ENCODE measurements at regions not wholly inside any gene's neighbourhood (a gene's known extent, or its start where the extent isn't known, plus 50 kb on each side); places are given as distances from the start of the nearest gene placed in this dataset.

DNA sequence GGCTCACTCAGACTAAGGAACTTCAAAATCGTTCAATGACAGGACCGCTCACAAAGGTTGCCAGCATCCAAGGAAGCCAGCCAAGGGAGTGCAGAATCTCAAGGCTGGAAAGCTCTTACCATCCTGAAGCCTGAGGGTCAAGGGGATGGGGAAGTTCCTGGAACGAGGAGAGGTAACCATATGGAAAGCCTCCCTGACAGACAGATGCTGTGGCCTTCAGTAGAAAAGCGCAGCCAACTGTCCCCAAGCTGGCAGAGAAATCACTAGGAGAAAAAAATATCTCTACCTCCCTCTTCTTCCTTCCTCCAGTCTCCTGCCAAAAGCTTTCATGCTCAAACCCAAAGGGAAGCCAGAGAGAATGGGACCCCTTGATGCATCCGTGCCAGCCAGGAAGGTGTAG is 90.5 kb upstream of the RANBP3L start:
- DNase-seq (ENCODE audit: low read depth in 1 of 2, low spot score in 1 of 2): no peak
- Histone ChIP-seq H3K27ac (replicated peaks) (no peak overlapping the region), H3K4me3 (replicated peaks; ENCODE audit: insufficient read depth, low read length) (no peak overlapping the region), H3K27me3 (ENCODE audit: insufficient read depth, poor library complexity, severe bottlenecking) (no peaks in the 10 kb centered on the region)
- TF ChIP-seq POLR2AphosphoS5 (IDR thresholded peaks at IDR 0.05; ENCODE audit: low read depth) (no peak), CTCF (IDR thresholded peaks at IDR 0.05; ENCODE audit: insufficient read depth, low read length) (no peak)
- TF ChIP-seq, protein P1, sequence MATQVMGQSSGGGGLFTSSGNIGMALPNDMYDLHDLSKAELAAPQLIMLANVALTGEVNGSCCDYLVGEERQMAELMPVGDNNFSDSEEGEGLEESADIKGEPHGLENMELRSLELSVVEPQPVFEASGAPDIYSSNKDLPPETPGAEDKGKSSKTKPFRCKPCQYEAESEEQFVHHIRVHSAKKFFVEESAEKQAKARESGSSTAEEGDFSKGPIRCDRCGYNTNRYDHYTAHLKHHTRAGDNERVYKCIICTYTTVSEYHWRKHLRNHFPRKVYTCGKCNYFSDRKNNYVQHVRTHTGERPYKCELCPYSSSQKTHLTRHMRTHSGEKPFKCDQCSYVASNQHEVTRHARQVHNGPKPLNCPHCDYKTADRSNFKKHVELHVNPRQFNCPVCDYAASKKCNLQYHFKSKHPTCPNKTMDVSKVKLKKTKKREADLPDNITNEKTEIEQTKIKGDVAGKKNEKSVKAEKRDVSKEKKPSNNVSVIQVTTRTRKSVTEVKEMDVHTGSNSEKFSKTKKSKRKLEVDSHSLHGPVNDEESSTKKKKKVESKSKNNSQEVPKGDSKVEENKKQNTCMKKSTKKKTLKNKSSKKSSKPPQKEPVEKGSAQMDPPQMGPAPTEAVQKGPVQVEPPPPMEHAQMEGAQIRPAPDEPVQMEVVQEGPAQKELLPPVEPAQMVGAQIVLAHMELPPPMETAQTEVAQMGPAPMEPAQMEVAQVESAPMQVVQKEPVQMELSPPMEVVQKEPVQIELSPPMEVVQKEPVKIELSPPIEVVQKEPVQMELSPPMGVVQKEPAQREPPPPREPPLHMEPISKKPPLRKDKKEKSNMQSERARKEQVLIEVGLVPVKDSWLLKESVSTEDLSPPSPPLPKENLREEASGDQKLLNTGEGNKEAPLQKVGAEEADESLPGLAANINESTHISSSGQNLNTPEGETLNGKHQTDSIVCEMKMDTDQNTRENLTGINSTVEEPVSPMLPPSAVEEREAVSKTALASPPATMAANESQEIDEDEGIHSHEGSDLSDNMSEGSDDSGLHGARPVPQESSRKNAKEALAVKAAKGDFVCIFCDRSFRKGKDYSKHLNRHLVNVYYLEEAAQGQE (IDR thresholded peaks at IDR 0.05; ENCODE audit: insufficient replicate concordance, low read depth): no peak

- no peak for TF ChIP-seq CTCF (IDR thresholded peaks at IDR 0.05; ENCODE audit: insufficient read depth, low read length)
- TF ChIP-seq, protein P1 (IDR thresholded peaks at IDR 0.05; ENCODE audit: insufficient replicate concordance, low read depth): no peak
- TF ChIP-seq SPI1 (IDR thresholded peaks at IDR 0.05; ENCODE audit: borderline replicate concordance, low read depth): no peak
- TF ChIP-seq GABPA (IDR thresholded peaks at IDR 0.05; ENCODE audit: low read depth): no peak
- no peak for TF ChIP-seq POLR2AphosphoS5 (IDR thresholded peaks at IDR 0.05; ENCODE audit: low read depth)
- Histone ChIP-seq H3K27ac (replicated peaks) (no peak overlapping the region), H3K27me3 (ENCODE audit: insufficient read depth, poor library complexity, severe bottlenecking) (no peaks in the 10 kb centered on the region), H3K4me3 (replicated peaks; ENCODE audit: insufficient read depth, low read length) (no peak overlapping the region)
- no peak for DNase-seq (ENCODE audit: low read depth in 1 of 2, low spot score in 1 of 2)
These were observed 91.1 kb upstream of the RANBP3L start for GRCh38 chr5:36392818-36393217.

GRCh38 chr5:36393656-36394428 is 92.1 kb upstream of the RANBP3L start:
- no peak for DNase-seq (ENCODE audit: low read depth in 1 of 2, low spot score in 1 of 2)
- no peak overlapping the region for H3K27ac ChIP-seq (replicated peaks)
- TF ChIP-seq SPI1 (IDR thresholded peaks at IDR 0.05; ENCODE audit: borderline replicate concordance, low read depth): no peak
- TF ChIP-seq POLR2AphosphoS5 (IDR thresholded peaks at IDR 0.05; ENCODE audit: low read depth): no peak
- no peak for TF ChIP-seq GABPA (IDR thresholded peaks at IDR 0.05; ENCODE audit: low read depth)
- TF ChIP-seq, protein P1 (IDR thresholded peaks at IDR 0.05; ENCODE audit: insufficient replicate concordance, low read depth): no peak
- TF ChIP-seq CTCF (IDR thresholded peaks at IDR 0.05; ENCODE audit: insufficient read depth, low read length): no peak
- H3K27me3 ChIP-seq (ENCODE audit: insufficient read depth, poor library complexity, severe bottlenecking): no peaks in the 10 kb centered on the region
- H3K4me3 ChIP-seq (replicated peaks; ENCODE audit: insufficient read depth, low read length): no peak overlapping the region

All from HL-60 (cell line).